ENCODE measurements at regions not wholly inside any gene's neighbourhood (a gene's known extent, or its start where the extent isn't known, plus 50 kb on each side); places are given as distances from the start of the nearest gene placed in this dataset.

DNA sequence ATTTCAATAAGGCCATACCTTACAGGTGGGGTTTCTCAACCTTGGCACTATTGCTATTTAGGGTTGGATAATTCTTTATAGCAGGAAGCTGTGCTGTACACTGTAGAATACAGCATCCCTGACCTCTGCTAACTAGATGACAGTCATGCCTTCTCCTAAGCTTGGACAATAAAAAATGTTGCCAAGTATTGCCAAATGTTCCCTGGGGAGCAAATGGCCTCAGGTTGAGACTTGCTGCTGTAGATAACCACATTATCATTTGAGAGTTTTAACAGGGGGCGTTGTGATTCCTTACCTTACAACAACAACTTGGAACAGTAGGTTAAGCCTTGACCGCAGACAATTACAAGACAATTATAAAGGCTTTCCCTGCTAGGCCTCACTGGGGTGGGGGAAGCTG, 1073.6 kb upstream of the TMEM132C start:
- TF ChIP-seq, protein P1, sequence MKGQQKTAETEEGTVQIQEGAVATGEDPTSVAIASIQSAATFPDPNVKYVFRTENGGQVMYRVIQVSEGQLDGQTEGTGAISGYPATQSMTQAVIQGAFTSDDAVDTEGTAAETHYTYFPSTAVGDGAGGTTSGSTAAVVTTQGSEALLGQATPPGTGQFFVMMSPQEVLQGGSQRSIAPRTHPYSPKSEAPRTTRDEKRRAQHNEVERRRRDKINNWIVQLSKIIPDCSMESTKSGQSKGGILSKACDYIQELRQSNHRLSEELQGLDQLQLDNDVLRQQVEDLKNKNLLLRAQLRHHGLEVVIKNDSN (IDR thresholded peaks at IDR 0.05): no peak
- TF ChIP-seq RAD21 (IDR thresholded peaks at IDR 0.05; ENCODE audit: low read depth) (no peak), TCF12 (IDR thresholded peaks at IDR 0.05; ENCODE audit: low read depth) (no peak), TAF1 (IDR thresholded peaks at IDR 0.05; ENCODE audit: low read depth) (no peak), NFIC (IDR thresholded peaks at IDR 0.05) (no peak), YY1 (IDR thresholded peaks at IDR 0.05; ENCODE audit: low read depth) (no peak), EGR1 (IDR thresholded peaks at IDR 0.05) (no peak), FOXM1 (IDR thresholded peaks at IDR 0.05; ENCODE audit: borderline replicate concordance, low read depth) (no peak), ZBTB7A (IDR thresholded peaks at IDR 0.05; ENCODE audit: low read depth) (no peak), CREB1 (IDR thresholded peaks at IDR 0.05; ENCODE audit: low read depth) (no peak), CEBPB (IDR thresholded peaks at IDR 0.05) (no peak)
- TF ChIP-seq, protein P2, sequence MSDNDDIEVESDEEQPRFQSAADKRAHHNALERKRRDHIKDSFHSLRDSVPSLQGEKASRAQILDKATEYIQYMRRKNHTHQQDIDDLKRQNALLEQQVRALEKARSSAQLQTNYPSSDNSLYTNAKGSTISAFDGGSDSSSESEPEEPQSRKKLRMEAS (IDR thresholded peaks at IDR 0.05): no peak
- TF ChIP-seq, protein P3, sequence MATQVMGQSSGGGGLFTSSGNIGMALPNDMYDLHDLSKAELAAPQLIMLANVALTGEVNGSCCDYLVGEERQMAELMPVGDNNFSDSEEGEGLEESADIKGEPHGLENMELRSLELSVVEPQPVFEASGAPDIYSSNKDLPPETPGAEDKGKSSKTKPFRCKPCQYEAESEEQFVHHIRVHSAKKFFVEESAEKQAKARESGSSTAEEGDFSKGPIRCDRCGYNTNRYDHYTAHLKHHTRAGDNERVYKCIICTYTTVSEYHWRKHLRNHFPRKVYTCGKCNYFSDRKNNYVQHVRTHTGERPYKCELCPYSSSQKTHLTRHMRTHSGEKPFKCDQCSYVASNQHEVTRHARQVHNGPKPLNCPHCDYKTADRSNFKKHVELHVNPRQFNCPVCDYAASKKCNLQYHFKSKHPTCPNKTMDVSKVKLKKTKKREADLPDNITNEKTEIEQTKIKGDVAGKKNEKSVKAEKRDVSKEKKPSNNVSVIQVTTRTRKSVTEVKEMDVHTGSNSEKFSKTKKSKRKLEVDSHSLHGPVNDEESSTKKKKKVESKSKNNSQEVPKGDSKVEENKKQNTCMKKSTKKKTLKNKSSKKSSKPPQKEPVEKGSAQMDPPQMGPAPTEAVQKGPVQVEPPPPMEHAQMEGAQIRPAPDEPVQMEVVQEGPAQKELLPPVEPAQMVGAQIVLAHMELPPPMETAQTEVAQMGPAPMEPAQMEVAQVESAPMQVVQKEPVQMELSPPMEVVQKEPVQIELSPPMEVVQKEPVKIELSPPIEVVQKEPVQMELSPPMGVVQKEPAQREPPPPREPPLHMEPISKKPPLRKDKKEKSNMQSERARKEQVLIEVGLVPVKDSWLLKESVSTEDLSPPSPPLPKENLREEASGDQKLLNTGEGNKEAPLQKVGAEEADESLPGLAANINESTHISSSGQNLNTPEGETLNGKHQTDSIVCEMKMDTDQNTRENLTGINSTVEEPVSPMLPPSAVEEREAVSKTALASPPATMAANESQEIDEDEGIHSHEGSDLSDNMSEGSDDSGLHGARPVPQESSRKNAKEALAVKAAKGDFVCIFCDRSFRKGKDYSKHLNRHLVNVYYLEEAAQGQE (IDR thresholded peaks at IDR 0.05; ENCODE audit: low read depth): no peak

DNA sequence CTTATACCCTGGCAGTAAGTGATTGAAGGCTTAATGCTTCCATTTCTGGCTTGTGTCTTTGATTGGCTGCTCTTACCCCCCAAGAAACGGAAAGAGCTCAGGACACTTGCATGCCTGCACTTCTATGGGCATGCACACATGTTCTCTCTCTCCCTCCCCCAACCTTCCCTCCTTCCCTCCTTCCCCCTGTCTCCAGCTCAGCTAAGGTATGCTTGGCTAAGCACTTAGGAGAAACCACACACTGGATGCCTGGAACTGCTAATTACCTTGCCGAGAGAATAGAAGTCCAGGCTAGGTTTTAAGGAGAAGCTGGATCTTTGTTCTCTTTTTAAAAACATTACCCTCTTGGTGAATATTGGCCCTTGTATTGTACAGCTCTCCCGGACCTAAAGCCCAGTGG, 1072.8 kb upstream of the TMEM132C start:
- TF ChIP-seq EP300 (IDR thresholded peaks at IDR 0.05; ENCODE audit: borderline replicate concordance) (no peak), TCF12 (IDR thresholded peaks at IDR 0.05; ENCODE audit: low read depth) (no peak), FOXM1 (IDR thresholded peaks at IDR 0.05; ENCODE audit: borderline replicate concordance, low read depth) (no peak)
- TF ChIP-seq, protein P1 (IDR thresholded peaks at IDR 0.05): no peak

DNA sequence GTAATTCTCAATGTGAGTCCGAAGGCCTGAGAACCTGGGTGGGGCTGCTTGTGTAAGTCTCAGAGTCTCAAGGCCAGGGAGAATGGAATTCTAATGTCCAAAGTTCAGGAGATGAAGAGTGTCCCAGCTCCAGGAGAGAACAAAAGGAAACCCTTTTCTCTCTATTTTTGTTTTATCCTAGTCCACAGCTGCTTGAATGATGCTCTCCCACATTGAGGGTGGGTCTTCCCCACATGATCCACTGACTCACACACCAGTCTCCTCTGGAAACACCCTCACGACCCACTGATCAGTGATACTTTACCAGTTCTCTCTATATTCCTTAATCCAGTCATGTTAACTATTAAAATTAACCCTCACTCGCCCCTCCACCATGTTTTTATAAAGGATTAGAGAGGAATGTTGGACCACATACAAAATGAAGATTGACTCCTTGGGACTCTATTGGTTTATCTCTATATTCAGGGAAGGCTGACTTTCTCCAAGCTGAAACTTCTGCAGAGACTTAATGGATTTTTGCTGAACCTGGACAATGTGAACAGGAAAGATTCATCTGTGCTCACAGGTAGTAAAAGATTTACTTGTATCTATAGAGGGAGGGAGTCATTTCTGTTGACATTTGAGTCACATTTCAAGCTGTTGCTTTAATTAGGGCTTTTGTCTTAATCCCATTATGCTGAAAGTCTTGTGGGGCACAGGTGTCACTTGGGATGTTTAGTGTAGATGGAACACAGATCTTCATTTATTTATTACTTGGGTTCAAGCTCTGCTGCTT, 1061.0 kb upstream of the TMEM132C start:
- no peak for TF ChIP-seq TEAD4 (IDR thresholded peaks at IDR 0.05)
- TF ChIP-seq CREB1 (IDR thresholded peaks at IDR 0.05; ENCODE audit: low read depth): no peak
- TF ChIP-seq FOXM1 (IDR thresholded peaks at IDR 0.05; ENCODE audit: borderline replicate concordance, low read depth): no peak
- TF ChIP-seq, protein P3 (IDR thresholded peaks at IDR 0.05; ENCODE audit: low read depth): no peak
- no peak for TF ChIP-seq YY1 (IDR thresholded peaks at IDR 0.05; ENCODE audit: low read depth)
- TF ChIP-seq EP300 (IDR thresholded peaks at IDR 0.05; ENCODE audit: borderline replicate concordance): no peak
- TF ChIP-seq, protein P1 (IDR thresholded peaks at IDR 0.05): no peak
- no peak for TF ChIP-seq TCF12 (IDR thresholded peaks at IDR 0.05; ENCODE audit: low read depth)
- TF ChIP-seq, protein P2 (IDR thresholded peaks at IDR 0.05): no peak
- no peak for TF ChIP-seq TAF1 (IDR thresholded peaks at IDR 0.05; ENCODE audit: low read depth)
- TF ChIP-seq EGR1 (IDR thresholded peaks at IDR 0.05): no peak
- no peak for TF ChIP-seq CEBPB (IDR thresholded peaks at IDR 0.05)
- no peak for TF ChIP-seq RAD21 (IDR thresholded peaks at IDR 0.05; ENCODE audit: low read depth)

DNA sequence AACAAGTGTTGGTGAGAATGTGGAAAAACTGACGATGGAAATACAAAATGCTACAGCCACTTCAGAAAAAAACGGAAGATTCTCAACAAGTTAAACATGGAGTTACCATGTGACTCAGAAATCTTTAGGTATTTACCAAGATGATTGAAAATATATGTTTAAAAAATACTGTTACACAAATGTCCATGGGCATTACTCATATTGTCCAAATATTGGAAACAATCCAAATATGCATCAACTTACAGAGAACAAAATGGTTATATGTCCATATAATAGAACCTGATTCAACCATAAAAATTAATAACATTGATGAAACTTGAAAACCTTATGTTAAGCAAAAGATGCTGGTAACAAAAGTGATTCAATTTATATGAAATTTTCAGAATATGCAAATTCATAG, 1057.7 kb upstream of the TMEM132C start:
- TF ChIP-seq YY1 (IDR thresholded peaks at IDR 0.05; ENCODE audit: low read depth): no peak
- no peak for TF ChIP-seq NFIC (IDR thresholded peaks at IDR 0.05)
- TF ChIP-seq CEBPB (IDR thresholded peaks at IDR 0.05): no peak
- TF ChIP-seq, protein P2 (IDR thresholded peaks at IDR 0.05): no peak
- no peak for TF ChIP-seq EP300 (IDR thresholded peaks at IDR 0.05; ENCODE audit: borderline replicate concordance)
- TF ChIP-seq FOXM1 (IDR thresholded peaks at IDR 0.05; ENCODE audit: borderline replicate concordance, low read depth): no peak
- no peak for TF ChIP-seq RAD21 (IDR thresholded peaks at IDR 0.05; ENCODE audit: low read depth)
- TF ChIP-seq TCF12 (IDR thresholded peaks at IDR 0.05; ENCODE audit: low read depth): no peak

DNA sequence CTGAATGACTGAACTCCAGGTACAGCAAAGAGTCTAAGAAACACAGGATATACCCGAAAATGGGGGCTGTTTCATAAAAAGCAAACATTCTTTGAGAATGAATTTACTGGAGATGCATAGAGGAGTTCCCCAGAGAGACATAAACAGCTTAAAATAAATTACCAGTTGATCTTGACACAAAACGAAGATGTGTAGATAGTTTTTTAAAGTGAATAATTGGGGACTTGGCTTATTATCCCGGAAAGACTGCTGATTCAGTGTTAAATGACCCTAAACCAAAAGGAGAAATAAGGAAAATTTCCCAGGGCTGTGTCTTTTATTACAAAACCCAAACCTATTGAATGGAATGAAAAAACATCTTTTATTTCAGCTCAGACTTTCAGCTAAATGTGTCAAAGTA, 1052.8 kb upstream of the TMEM132C start:
- TF ChIP-seq TEAD4 (IDR thresholded peaks at IDR 0.05) (no peak), EP300 (IDR thresholded peaks at IDR 0.05; ENCODE audit: borderline replicate concordance) (no peak), CREB1 (IDR thresholded peaks at IDR 0.05; ENCODE audit: low read depth) (no peak), TCF12 (IDR thresholded peaks at IDR 0.05; ENCODE audit: low read depth) (no peak), YY1 (IDR thresholded peaks at IDR 0.05; ENCODE audit: low read depth) (no peak), FOXM1 (IDR thresholded peaks at IDR 0.05; ENCODE audit: borderline replicate concordance, low read depth) (no peak), ZBTB7A (IDR thresholded peaks at IDR 0.05; ENCODE audit: low read depth) (no peak), NFIC (IDR thresholded peaks at IDR 0.05) (no peak), CEBPB (IDR thresholded peaks at IDR 0.05) (no peak), RAD21 (IDR thresholded peaks at IDR 0.05; ENCODE audit: low read depth) (no peak)
- TF ChIP-seq, protein P3 (IDR thresholded peaks at IDR 0.05; ENCODE audit: low read depth): no peak
- TF ChIP-seq, protein P1 (IDR thresholded peaks at IDR 0.05): no peak
- TF ChIP-seq, protein P2 (IDR thresholded peaks at IDR 0.05): no peak
